ENCODE measurements at regions not wholly inside any gene's neighbourhood (a gene's known extent, or its start where the extent isn't known, plus 50 kb on each side); places are given as distances from the start of the nearest gene placed in this dataset.

- no peak for ATAC-seq
- Histone ChIP-seq H3K27ac (no peak overlapping the region), H3K27me3 (no peaks in the 10 kb centered on the region), H3K36me3 (no peaks in the 10 kb centered on the region), H3K4me1 (no peaks in the 10 kb centered on the region), H3K9me3 (peaks cover under 1% of the 10 kb centered on the region), H3K4me3 (no peak overlapping the region)
- TF ChIP-seq, protein P1, sequence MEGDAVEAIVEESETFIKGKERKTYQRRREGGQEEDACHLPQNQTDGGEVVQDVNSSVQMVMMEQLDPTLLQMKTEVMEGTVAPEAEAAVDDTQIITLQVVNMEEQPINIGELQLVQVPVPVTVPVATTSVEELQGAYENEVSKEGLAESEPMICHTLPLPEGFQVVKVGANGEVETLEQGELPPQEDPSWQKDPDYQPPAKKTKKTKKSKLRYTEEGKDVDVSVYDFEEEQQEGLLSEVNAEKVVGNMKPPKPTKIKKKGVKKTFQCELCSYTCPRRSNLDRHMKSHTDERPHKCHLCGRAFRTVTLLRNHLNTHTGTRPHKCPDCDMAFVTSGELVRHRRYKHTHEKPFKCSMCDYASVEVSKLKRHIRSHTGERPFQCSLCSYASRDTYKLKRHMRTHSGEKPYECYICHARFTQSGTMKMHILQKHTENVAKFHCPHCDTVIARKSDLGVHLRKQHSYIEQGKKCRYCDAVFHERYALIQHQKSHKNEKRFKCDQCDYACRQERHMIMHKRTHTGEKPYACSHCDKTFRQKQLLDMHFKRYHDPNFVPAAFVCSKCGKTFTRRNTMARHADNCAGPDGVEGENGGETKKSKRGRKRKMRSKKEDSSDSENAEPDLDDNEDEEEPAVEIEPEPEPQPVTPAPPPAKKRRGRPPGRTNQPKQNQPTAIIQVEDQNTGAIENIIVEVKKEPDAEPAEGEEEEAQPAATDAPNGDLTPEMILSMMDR (IDR thresholded peaks at IDR 0.05): no peak
- DNase-seq: no peak
- intact Hi-C loops (cut with DNase I): no loop called here
These were observed 620.3 kb upstream of the WWC1 start for GRCh38 chr5:167671176-167671575.

DNA sequence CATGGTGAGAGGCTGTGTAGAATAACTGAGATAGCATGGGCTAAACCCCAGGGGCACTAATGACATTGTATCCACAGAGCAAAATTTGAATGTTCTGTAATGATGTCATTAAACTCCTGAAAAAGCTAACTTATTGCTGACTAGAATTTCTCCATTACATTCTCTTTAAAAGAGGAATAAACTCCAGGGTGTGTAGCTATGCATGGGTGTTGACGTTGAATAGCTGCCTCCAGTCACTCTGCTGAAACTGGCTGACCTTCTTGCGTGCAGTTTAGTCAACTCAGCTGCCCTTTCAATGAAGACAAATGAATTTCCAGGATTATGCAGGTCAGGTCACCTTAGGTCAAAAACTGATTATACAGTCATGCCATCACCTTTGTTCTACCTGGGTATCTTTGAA is 617.5 kb upstream of the WWC1 start:
- Histone ChIP-seq H3K36me3 (no peaks in the 10 kb centered on the region), H3K9me3 (peaks cover 4% of the 10 kb centered on the region), H3K4me3 (no peak overlapping the region), H3K4me1 (no peaks in the 10 kb centered on the region), H3K27ac (no peak overlapping the region), H3K27me3 (no peaks in the 10 kb centered on the region)
- DNase-seq (no peak), ATAC-seq (no peak)
- TF ChIP-seq, protein P1 (IDR thresholded peaks at IDR 0.05): no peak
- intact Hi-C loops (cut with DNase I): no loop called here

- intact Hi-C loops (cut with DNase I): no loop called here
- Histone ChIP-seq H3K4me3 (no peak overlapping the region), H3K27me3 (no peaks in the 10 kb centered on the region), H3K9me3 (peaks cover 4% of the 10 kb centered on the region), H3K4me1 (no peaks in the 10 kb centered on the region), H3K36me3 (no peaks in the 10 kb centered on the region), H3K27ac (no peak overlapping the region)
- ATAC-seq: no peak
- no peak for DNase-seq
- TF ChIP-seq, protein P1 (IDR thresholded peaks at IDR 0.05): no peak
These were observed 613.0 kb upstream of the WWC1 start for GRCh38 chr5:167678481-167678880.

GRCh38 chr5:167684251-167684650 is 607.2 kb upstream of the WWC1 start:
- H3K4me1 ChIP-seq: no peaks in the 10 kb centered on the region
- no peak overlapping the region for H3K27ac ChIP-seq
- H3K4me3 ChIP-seq: no peak overlapping the region
- intact Hi-C loops (cut with DNase I): no loop called here
- DNase-seq: no peak
- no peak for ATAC-seq
- TF ChIP-seq, protein P1 (IDR thresholded peaks at IDR 0.05): no peak
- no peaks in the 10 kb centered on the region for H3K27me3 ChIP-seq
- no peaks in the 10 kb centered on the region for H3K9me3 ChIP-seq
- no peaks in the 10 kb centered on the region for H3K36me3 ChIP-seq

GRCh38 chr5:167688341-167689130 is 602.9 kb upstream of the WWC1 start:
- Histone ChIP-seq H3K27ac (no peak overlapping the region), H3K36me3 (no peaks in the 10 kb centered on the region), H3K27me3 (no peaks in the 10 kb centered on the region), H3K4me1 (no peaks in the 10 kb centered on the region), H3K9me3 (no peaks in the 10 kb centered on the region), H3K4me3 (no peak overlapping the region)
- intact Hi-C loops (cut with DNase I): no loop called here
- no peak for ATAC-seq
- no peak for DNase-seq
- TF ChIP-seq, protein P1 (IDR thresholded peaks at IDR 0.05): no peak

Data from upper lobe of right lung (tissue), 1 donor.